Astrocyte (in vitro differentiated cells and primary cell): ENCODE measurements at regions not wholly inside any gene's neighbourhood (a gene's known extent, or its start where the extent isn't known, plus 50 kb on each side); places are given as distances from the start of the nearest gene placed in this dataset. TPM values are rescaled to one million over a fixed set of nuclear protein-coding genes. Genes with fewer than 3 reads are reported as not detected.

ENCODE experiments used
- DNase-seq: peaks from one replicate; pipeline ENCODE4 v3.0.0-alpha.2; 2010; ENCODE audit warnings: low read depth
- FAIRE-seq: peaks from 2 replicates; lab custom pipeline; 2011; peaks lifted over from hg19 to GRCh38; lab: Jason Lieb, UNC
- H2AFZ ChIP-seq: 2 replicates; pipeline ENCODE4 v1.6.0; 2012; ENCODE audit warnings: low read depth, low read length, inconsistent platforms
- H3K27ac ChIP-seq: 2 replicates; pipeline ENCODE4 v1.5.1; 2011; ENCODE audit warnings: low read depth, low read length, inconsistent platforms
- H3K27me3 ChIP-seq: 2 replicates; pipeline ENCODE4 v1.6.0; 2011; ENCODE audit warnings: low read length, inconsistent platforms; ENCODE audit not compliant: insufficient read depth
- H3K36me3 ChIP-seq: 2 replicates; pipeline ENCODE4 v1.5.1; 2011; ENCODE audit warnings: low read length, inconsistent platforms; ENCODE audit not compliant: insufficient read depth
- H3K4me1 ChIP-seq: 2 replicates; pipeline ENCODE4 v1.5.1; 2011; ENCODE audit warnings: low read length, inconsistent platforms; ENCODE audit not compliant: insufficient read depth
- H3K4me2 ChIP-seq: 2 replicates; pipeline ENCODE4 v1.6.0; 2012; ENCODE audit warnings: low read length, inconsistent platforms
- H3K4me3 ChIP-seq: 2 replicates; pipeline ENCODE4 v1.5.1; 2011; ENCODE audit warnings: low read depth, mild to moderate bottlenecking, low read length, inconsistent platforms; ENCODE audit not compliant: insufficient read depth
- H3K79me2 ChIP-seq: 2 replicates; pipeline ENCODE4 v1.6.0; 2012; ENCODE audit warnings: mild to moderate bottlenecking, low read length, inconsistent platforms; ENCODE audit not compliant: insufficient read depth
- H3K9ac ChIP-seq: 2 replicates; pipeline ENCODE4 v1.6.0; 2012; ENCODE audit warnings: mild to moderate bottlenecking, low read length, inconsistent platforms
- H3K9me3 ChIP-seq: 2 replicates; pipeline ENCODE4 v1.5.1; 2012; ENCODE audit warnings: low read depth, mild to moderate bottlenecking, low read length, inconsistent platforms; ENCODE audit not compliant: insufficient read depth
- H4K20me1 ChIP-seq: 2 replicates; pipeline ENCODE4 v1.6.0; 2012; ENCODE audit warnings: low read length, inconsistent platforms; ENCODE audit not compliant: insufficient read depth
- H3K27ac Mint-ChIP-seq: one replicate; pipeline ENCODE4 v1.8.0; 2021; ENCODE audit warnings: mild to moderate bottlenecking, mixed read lengths; ENCODE audit not compliant: unreplicated experiment
- H3K27me3 Mint-ChIP-seq: one replicate; pipeline ENCODE4 v1.8.0; 2021; ENCODE audit warnings: low read depth, mixed read lengths; ENCODE audit not compliant: unreplicated experiment
- H3K36me3 Mint-ChIP-seq: one replicate; pipeline ENCODE4 v1.8.0; 2021; ENCODE audit warnings: low read depth, mixed read lengths; ENCODE audit not compliant: unreplicated experiment
- H3K4me1 Mint-ChIP-seq: one replicate; pipeline ENCODE4 v1.8.0; 2021; ENCODE audit warnings: low read depth, mixed read lengths; ENCODE audit not compliant: unreplicated experiment
- H3K4me3 Mint-ChIP-seq: one replicate; pipeline ENCODE4 v1.8.0; 2021; ENCODE audit warnings: mild to moderate bottlenecking, moderate library complexity, mixed read lengths; ENCODE audit not compliant: unreplicated experiment
- H3K9me3 Mint-ChIP-seq: one replicate; pipeline ENCODE4 v1.8.0; 2021; ENCODE audit warnings: mild to moderate bottlenecking, mixed read lengths; ENCODE audit not compliant: unreplicated experiment
- CTCF ChIP-seq: IDR thresholded peaks from 2 replicates; pipeline ENCODE4 v1.5.1; 2011; ENCODE audit warnings: low read depth, mild to moderate bottlenecking, inconsistent platforms, low read length, moderate library complexity; ENCODE audit not compliant: insufficient read depth
- EZH2 ChIP-seq: IDR thresholded peaks from 2 replicates; pipeline ENCODE4 v1.6.1; 2012; ENCODE audit warnings: mild to moderate bottlenecking, low read length, inconsistent platforms; ENCODE audit not compliant: insufficient read depth
- microRNA-seq: library from miRNA; unstranded; fragments of <30 nt; microRNA quantifications from one replicate; pipeline ENCODE4 v1.2.0, GENCODE V29; 2020

- no peaks in the 10 kb centered on the region for H3K36me3 Mint-ChIP-seq
- no peaks in the 10 kb centered on the region for H3K27me3 ChIP-seq
Observed at GRCh38 chr1:65090406-65090805, 57.6 kb upstream of the AK4 start.

GRCh38 chr1:65092691-65093090, 55.3 kb upstream of the AK4 start:
- no peak overlapping the region for H3K9ac ChIP-seq
- H3K27me3 Mint-ChIP-seq, result no peaks in the 10 kb centered on the region
- no peaks in the 10 kb centered on the region for H3K36me3 Mint-ChIP-seq
- no peaks in the 10 kb centered on the region for H3K4me1 ChIP-seq
- no peaks in the 10 kb centered on the region for H3K4me1 Mint-ChIP-seq
- H2AFZ ChIP-seq, result no peak overlapping the region
- H3K9me3 ChIP-seq, result no peaks in the 10 kb centered on the region
- H3K36me3 ChIP-seq, result no peaks in the 10 kb centered on the region
- FAIRE-seq, result no peak
- no peak overlapping the region for H3K4me3 Mint-ChIP-seq
- DNase-seq, result no peak
- H3K4me2 ChIP-seq, result no peak overlapping the region
- H3K9me3 Mint-ChIP-seq, result peaks cover 1% of the 10 kb centered on the region
- H4K20me1 ChIP-seq, result no peaks in the 10 kb centered on the region
- H3K27me3 ChIP-seq, result no peaks in the 10 kb centered on the region
- H3K79me2 ChIP-seq, result no peaks in the 10 kb centered on the region
- TF ChIP-seq EZH2 (no peak), CTCF (no peak)
- no peak overlapping the region for H3K4me3 ChIP-seq
- no peak overlapping the region for H3K27ac Mint-ChIP-seq
- H3K27ac ChIP-seq, result no peak overlapping the region

More at GRCh38 chr1:65090406-65090805, 57.6 kb upstream of the AK4 start:
- Mint-ChIP-seq H3K4me3 (peak overlapping the region; percentile 15), H3K4me1 (no peaks in the 10 kb centered on the region), H3K9me3 (peaks cover 10% of the 10 kb centered on the region), H3K27ac (no peak overlapping the region), H3K27me3 (no peaks in the 10 kb centered on the region)
- H3K4me2 ChIP-seq, result no peak overlapping the region
- H3K36me3 ChIP-seq, result no peaks in the 10 kb centered on the region
- H2AFZ ChIP-seq, result no peak overlapping the region
- H3K4me1 ChIP-seq, result no peaks in the 10 kb centered on the region
- FAIRE-seq, result no peak
- H3K27ac ChIP-seq, result no peak overlapping the region
- TF ChIP-seq EZH2, result no peak
- no peak for TF ChIP-seq CTCF
- no peaks in the 10 kb centered on the region for H4K20me1 ChIP-seq
- DNase-seq, result no peak
- no peak overlapping the region for H3K4me3 ChIP-seq
- no peaks in the 10 kb centered on the region for H3K9me3 ChIP-seq
- no peaks in the 10 kb centered on the region for H3K79me2 ChIP-seq
- H3K9ac ChIP-seq, result no peak overlapping the region

GRCh38 chr1:65097076-65097475, 50.9 kb upstream of the AK4 start:
- H3K4me1 Mint-ChIP-seq, result no peaks in the 10 kb centered on the region
- Histone ChIP-seq H3K79me2 (no peaks in the 10 kb centered on the region), H3K4me1 (no peaks in the 10 kb centered on the region), H3K4me2 (no peak overlapping the region), H3K36me3 (no peaks in the 10 kb centered on the region), H2AFZ (no peak overlapping the region), H3K4me3 (no peak overlapping the region), H3K9ac (no peak overlapping the region), H3K27me3 (no peaks in the 10 kb centered on the region), H3K9me3 (peaks cover 2% of the 10 kb centered on the region), H3K27ac (no peak overlapping the region), H4K20me1 (no peaks in the 10 kb centered on the region)
- TF ChIP-seq CTCF, result no peak
- no peak for TF ChIP-seq EZH2
- no peaks in the 10 kb centered on the region for H3K36me3 Mint-ChIP-seq
- no peak overlapping the region for H3K27ac Mint-ChIP-seq
- peaks cover 15% of the 10 kb centered on the region for H3K9me3 Mint-ChIP-seq
- DNase-seq (no peak), FAIRE-seq (no peak)
- H3K27me3 Mint-ChIP-seq, result no peaks in the 10 kb centered on the region
- H3K4me3 Mint-ChIP-seq, result no peak overlapping the region

Small RNA genes lying in the stretch of these regions (microRNA-seq; reads per million reads assigned to microRNA genes)
- gene MIR101-1 (3.0 reads per million, percentile 6 among the genes with 10 or more reads in this experiment), gene MIR3671 (not detected)
